GM10248 (cell line): ENCODE measurements at regions not wholly inside any gene's neighbourhood (a gene's known extent, or its start where the extent isn't known, plus 50 kb on each side); places are given as distances from the start of the nearest gene placed in this dataset.

Experiments
- CTCF ChIA-PET: fragments of 300-600 bp; sonication (Branson Sonifier 250); formaldehyde crosslinking; extraction: SDS; loops from one replicate; lab custom pipeline; 2021; ENCODE audit warnings: antibody characterized with exemption; lab: Yijun Ruan, JAX
- POLR2A ChIA-PET: fragments of 350-650 bp; sonication (Branson Sonifier 250); formaldehyde crosslinking; extraction: SDS; loops from one replicate; lab custom pipeline; 2020; ENCODE audit warnings: antibody characterized with exemption; lab: Yijun Ruan, JAX
- DNase-seq: peaks from one replicate; pipeline ENCODE4 v3.0.0; 2012; ENCODE audit errors: extremely low spot score
- CTCF ChIP-seq: IDR thresholded peaks from 2 replicates; pipeline ENCODE4 v1.5.1; 2012; ENCODE audit warnings: mild to moderate bottlenecking, low read depth; ENCODE audit errors: extremely low read depth, missing control alignments, control extremely low read depth

- TF ChIP-seq CTCF, result no peak
- ChIA-PET POLR2A (no interaction called here), CTCF (interaction anchor here (0.8 kb wide), 1 partner anchor 18 kb away, joined by 3 read pairs; no protein-coding TSS in a partner anchor)
- no peak for DNase-seq
Observed at GRCh38 chr1:104868794-104869193, 1119.1 kb downstream of the AMY1C start.

- TF ChIP-seq CTCF, result no peak
- ChIA-PET CTCF (no interaction called here), POLR2A (no interaction called here)
- DNase-seq, result no peak
Observed at GRCh38 chr1:104874044-104874443, 1124.3 kb downstream of the AMY1C start.

GRCh38 chr1:104878203-104878909 is 1128.7 kb downstream of the AMY1C start:
- no peak for DNase-seq
- POLR2A ChIA-PET, result no interaction called here
- CTCF ChIA-PET, result interaction anchor here (1.3 kb wide), 1 partner anchor 229 kb away, joined by 3 read pairs; no protein-coding TSS in a partner anchor
- peak; percentile 22 for TF ChIP-seq CTCF

GRCh38 chr1:104884939-104885338 is 1135.2 kb downstream of the AMY1C start:
- DNase-seq, result no peak
- POLR2A ChIA-PET, result no interaction called here
- CTCF ChIA-PET, result interaction anchor here (1.3 kb wide), 1 partner anchor 12 kb away, joined by 3 read pairs; no protein-coding TSS in a partner anchor
- TF ChIP-seq CTCF, result no peak

GRCh38 chr1:104905322-104905721 is 1155.6 kb downstream of the AMY1C start:
- ChIA-PET POLR2A (no interaction called here), CTCF (no interaction called here)
- no peak for TF ChIP-seq CTCF
- no peak for DNase-seq

- DNase-seq, result no peak
Observed at GRCh38 chr1:104906141-104906540, 1156.4 kb downstream of the AMY1C start.

More at GRCh38 chr1:104906141-104906540, 1156.4 kb downstream of the AMY1C start:
- no peak for TF ChIP-seq CTCF
- ChIA-PET CTCF (no interaction called here), POLR2A (no interaction called here)
